Chondrocyte (in vitro differentiated cells): ENCODE measurements at regions not wholly inside any gene's neighbourhood (a gene's known extent, or its start where the extent isn't known, plus 50 kb on each side); places are given as distances from the start of the nearest gene placed in this dataset.
"Not testable (repeated sequence)": the region's sequence is repeated elsewhere in the genome, so short reads cannot be mapped to it uniquely, and the experiment has no call there.

Experiments
- DNase-seq: peaks from one replicate; pipeline ENCODE4 v3.0.0; 2021; ENCODE audit warnings: mixed read lengths, low spot score
- H3K27ac Mint-ChIP-seq: one replicate; pipeline ENCODE4 v1.8.0; 2021; ENCODE audit warnings: mild to moderate bottlenecking, moderate library complexity, mixed read lengths; ENCODE audit not compliant: unreplicated experiment
- H3K27me3 Mint-ChIP-seq: 2 replicates; pipeline ENCODE4 v1.8.0; 2021; ENCODE audit warnings: low read depth, mixed read lengths
- H3K36me3 Mint-ChIP-seq: 2 replicates; pipeline ENCODE4 v1.8.0; 2021; ENCODE audit warnings: low read depth, mixed read lengths
- H3K4me1 Mint-ChIP-seq: 2 replicates; pipeline ENCODE4 v1.8.0; 2021; ENCODE audit warnings: low read depth, mild to moderate bottlenecking, mixed read lengths
- H3K4me3 Mint-ChIP-seq: one replicate; pipeline ENCODE4 v1.8.0; 2021; ENCODE audit warnings: mild to moderate bottlenecking, moderate library complexity, mixed read lengths; ENCODE audit not compliant: unreplicated experiment
- H3K9me3 Mint-ChIP-seq: 2 replicates; pipeline ENCODE4 v1.8.0; 2021; ENCODE audit warnings: low read depth, mixed read lengths
- TF ChIP-seq, protein P1 (sequence below): fragments of 200-600 bp; sonication (generic); IDR thresholded peaks from 2 replicates; pipeline ENCODE4 v1.5.0; 2021; ENCODE audit warnings: antibody characterized with exemption, mild to moderate bottlenecking, moderate library complexity

DNA sequence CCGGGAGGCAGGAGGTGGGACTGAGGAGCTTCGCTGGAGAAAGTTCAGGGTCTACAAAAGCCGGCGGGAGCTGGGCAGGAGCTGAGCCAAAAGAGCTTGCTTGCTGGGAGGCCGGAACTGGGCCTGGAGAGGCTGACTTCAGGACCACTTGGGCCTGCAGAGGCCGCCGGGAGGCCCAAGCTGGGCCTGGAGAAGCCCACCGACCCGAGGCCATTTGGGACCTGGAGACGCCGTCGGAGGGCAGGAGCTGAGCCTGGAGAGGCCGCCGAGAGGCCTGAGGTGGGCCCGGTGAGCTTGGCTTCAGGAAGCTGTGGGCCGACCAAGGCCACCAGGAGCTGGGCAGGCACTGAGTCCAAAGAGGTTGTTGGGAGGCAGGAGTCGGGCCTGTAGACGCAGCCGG lies 318.3 kb downstream of the ZNF479 start:
- H3K4me1 Mint-ChIP-seq, H3K27ac Mint-ChIP-seq, H3K9me3 Mint-ChIP-seq, H3K4me3 Mint-ChIP-seq, H3K27me3 Mint-ChIP-seq, DNase-seq, H3K36me3 Mint-ChIP-seq: not testable (repeated sequence)

DNA sequence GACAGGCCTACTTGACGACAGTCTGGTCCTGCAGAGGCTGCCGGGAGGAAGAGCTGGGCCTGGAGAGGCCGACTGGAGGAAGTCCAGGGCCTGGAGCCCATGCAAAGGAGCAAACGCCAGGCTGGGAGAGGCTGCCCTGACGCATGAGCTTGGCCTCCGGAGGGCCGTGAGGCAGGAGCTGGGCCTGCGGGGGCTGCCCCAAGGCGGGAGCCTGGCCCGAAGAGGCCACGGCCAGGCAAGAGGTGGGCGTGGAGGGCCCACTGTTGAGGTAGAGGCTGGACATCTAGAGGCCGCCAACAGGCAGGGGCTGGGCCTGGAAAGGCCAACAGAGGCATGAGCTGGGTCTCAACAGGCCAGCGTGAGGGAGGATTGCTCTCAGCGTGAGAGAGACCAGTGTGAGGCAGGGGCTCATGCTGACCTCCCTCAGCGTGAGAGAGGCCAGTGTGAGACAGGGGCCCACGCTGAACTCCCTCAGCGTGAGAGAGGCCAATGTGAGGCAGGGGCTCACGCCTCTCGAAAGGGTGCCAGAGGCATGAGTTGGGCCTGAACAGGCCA lies 320.6 kb downstream of the ZNF479 start:
- DNase-seq: peak; percentile 95
- H3K4me1 Mint-ChIP-seq, H3K36me3 Mint-ChIP-seq, H3K9me3 Mint-ChIP-seq, H3K4me3 Mint-ChIP-seq, H3K27me3 Mint-ChIP-seq, H3K27ac Mint-ChIP-seq: not testable (repeated sequence)

DNA sequence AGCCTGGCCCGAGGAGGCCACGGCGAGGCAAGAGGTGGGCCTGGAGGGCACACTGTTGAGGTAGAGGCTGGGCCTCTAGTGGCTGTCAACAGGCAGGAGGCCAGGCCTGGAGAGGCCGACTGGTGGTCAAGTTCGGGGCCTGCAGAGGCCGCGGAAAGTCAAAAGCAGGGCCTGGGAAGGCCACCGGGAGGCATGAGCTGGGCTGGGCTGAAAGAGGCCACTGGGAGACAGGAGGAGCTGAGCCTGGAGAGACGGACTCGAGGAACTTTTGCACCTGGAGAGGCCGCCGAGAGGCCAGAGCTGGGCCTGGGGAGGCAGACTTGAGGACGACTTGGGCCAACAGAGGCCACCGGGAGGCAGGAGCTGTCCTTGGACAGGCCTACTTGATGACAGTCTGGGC lies 321.2 kb downstream of the ZNF479 start:
- no peak for DNase-seq
- TF ChIP-seq, protein P1, sequence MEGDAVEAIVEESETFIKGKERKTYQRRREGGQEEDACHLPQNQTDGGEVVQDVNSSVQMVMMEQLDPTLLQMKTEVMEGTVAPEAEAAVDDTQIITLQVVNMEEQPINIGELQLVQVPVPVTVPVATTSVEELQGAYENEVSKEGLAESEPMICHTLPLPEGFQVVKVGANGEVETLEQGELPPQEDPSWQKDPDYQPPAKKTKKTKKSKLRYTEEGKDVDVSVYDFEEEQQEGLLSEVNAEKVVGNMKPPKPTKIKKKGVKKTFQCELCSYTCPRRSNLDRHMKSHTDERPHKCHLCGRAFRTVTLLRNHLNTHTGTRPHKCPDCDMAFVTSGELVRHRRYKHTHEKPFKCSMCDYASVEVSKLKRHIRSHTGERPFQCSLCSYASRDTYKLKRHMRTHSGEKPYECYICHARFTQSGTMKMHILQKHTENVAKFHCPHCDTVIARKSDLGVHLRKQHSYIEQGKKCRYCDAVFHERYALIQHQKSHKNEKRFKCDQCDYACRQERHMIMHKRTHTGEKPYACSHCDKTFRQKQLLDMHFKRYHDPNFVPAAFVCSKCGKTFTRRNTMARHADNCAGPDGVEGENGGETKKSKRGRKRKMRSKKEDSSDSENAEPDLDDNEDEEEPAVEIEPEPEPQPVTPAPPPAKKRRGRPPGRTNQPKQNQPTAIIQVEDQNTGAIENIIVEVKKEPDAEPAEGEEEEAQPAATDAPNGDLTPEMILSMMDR: no peak
- peaks cover 2% of the 10 kb centered on the region for H3K9me3 Mint-ChIP-seq
- no peaks in the 10 kb centered on the region for H3K27me3 Mint-ChIP-seq
- H3K4me1 Mint-ChIP-seq: no peaks in the 10 kb centered on the region
- H3K36me3 Mint-ChIP-seq: no peaks in the 10 kb centered on the region
- no peak overlapping the region for H3K27ac Mint-ChIP-seq
- H3K4me3 Mint-ChIP-seq: no peak overlapping the region

DNA sequence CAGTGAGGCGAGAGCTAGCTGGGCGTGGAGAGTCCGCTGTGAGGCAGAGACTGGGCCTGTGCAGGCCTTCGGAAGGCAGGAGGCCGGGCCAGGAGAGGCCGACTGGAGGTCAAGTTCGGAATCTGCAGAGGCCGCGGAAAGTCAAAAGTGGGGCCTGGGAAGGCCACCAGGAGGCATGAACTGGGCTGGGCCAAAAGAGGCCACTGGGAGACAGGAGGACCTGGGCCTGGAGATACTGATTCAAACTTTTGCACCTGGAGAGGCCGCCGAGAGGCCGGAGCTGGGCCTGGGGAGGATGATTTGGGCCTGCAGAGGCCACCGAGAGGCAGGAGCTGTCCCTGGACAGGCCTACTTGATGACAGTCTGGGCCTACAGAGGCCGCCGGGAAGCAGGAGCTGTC lies 321.8 kb downstream of the ZNF479 start:
- no peak overlapping the region for H3K27ac Mint-ChIP-seq
- H3K36me3 Mint-ChIP-seq: no peaks in the 10 kb centered on the region
- peaks cover 2% of the 10 kb centered on the region for H3K9me3 Mint-ChIP-seq
- H3K27me3 Mint-ChIP-seq: no peaks in the 10 kb centered on the region
- no peaks in the 10 kb centered on the region for H3K4me1 Mint-ChIP-seq
- TF ChIP-seq, protein P1: no peak
- no peak overlapping the region for H3K4me3 Mint-ChIP-seq
- DNase-seq: no peak

DNA sequence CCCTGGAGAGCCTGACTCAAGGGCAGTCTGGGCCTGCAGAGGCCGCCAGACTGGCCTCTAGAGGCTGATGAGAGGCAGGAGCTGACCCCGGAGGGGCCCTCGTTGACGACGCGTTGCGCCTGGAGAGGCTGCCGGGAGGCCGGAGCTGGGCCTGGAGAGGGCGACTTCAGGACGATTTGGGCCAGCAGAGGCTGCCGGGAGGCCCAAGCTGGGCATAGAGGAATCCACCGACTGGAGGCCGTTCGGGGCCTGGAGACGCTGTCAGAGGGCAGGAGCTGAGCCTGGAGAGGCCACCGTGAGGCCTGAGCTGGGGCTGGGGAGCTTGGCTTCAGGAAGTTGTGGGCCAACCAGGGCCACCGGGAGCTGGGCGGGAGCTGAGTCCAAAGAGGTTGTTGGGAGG lies 322.5 kb downstream of the ZNF479 start:
- not testable (repeated sequence) for H3K9me3 Mint-ChIP-seq, H3K4me3 Mint-ChIP-seq, H3K27me3 Mint-ChIP-seq, H3K4me1 Mint-ChIP-seq, H3K27ac Mint-ChIP-seq, DNase-seq, H3K36me3 Mint-ChIP-seq

DNA sequence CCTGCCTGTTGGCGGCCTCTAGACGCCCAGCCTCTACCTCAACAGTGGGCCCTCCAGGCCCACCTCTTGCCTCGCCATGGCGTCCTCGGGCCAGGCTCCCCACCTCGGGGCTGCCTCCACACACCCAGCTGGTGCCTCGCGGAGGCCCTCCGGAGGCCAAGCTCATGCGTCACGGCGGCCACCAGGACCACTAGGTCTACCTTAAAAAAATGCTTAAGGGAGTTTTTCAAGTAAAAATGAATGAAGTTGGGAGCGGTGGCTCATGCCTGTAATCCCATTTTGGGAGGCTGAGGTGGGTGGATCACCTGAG lies 327.5 kb downstream of the ZNF479 start:
- not testable (repeated sequence) for H3K36me3 Mint-ChIP-seq, H3K27ac Mint-ChIP-seq, H3K4me3 Mint-ChIP-seq, H3K4me1 Mint-ChIP-seq, DNase-seq, H3K9me3 Mint-ChIP-seq, H3K27me3 Mint-ChIP-seq

DNA sequence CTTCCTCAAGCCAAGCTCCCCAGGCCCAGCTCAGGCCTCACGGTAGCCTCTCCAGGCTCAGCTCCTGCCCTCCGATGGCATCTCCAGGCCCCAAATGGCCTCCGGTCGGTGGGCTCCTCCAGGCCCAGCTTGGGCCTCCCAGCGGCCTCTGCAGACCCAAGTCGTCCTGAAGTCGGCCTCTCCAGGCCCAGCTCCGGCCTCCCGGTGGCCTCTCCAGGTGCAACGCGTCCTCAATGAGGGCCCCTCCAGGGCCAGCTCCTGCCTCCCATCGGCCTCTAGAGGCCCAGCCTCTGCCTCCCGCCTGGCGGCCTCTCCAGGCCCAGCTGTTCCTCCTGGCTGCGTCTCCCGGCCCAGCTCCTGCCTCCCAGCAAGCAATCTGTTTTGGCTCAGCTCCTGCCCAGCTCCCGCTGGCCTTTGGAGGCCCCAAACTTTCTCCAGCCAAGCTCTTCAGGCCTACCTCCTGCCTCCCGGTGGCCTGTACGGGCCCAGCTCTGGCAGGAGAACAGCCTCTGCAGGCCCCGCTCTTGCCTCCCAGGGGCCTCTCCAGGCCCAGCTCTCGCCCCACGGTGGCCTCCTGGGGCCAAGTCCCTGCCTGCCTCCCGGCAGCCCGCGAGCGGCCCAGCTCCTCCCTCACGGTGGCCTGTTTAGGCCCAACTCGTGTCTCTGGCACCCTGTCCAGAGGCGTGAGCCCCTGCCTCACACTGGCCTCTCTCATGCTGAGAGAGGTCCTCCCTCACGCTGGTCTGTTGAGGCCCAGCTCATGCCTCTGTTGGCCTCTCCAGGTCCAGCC lies 328.1 kb downstream of the ZNF479 start:
- H3K27ac Mint-ChIP-seq, H3K27me3 Mint-ChIP-seq, H3K36me3 Mint-ChIP-seq, H3K4me3 Mint-ChIP-seq, H3K4me1 Mint-ChIP-seq, H3K9me3 Mint-ChIP-seq, DNase-seq: not testable (repeated sequence)

DNA sequence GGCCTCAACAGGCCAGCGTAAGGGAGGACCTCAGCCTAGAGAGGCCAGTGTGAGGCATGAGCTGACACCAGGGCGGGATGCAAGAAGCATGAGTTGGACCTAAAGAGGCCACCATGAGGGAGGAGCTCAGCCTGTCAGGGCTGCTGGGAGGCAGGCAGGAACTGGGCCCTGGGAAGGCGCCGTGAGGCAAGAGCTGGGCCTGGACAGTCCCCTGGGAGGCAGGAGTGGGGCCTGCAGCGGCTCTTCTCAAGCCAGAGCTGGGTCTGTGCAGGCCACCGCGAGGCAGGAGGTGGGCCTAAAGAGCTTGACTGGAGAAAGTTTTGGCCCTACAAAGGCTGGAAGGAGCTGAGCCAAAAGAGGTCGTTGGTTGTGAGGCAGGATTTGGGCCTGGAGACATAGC lies 328.9 kb downstream of the ZNF479 start:
- not testable (repeated sequence) for H3K4me1 Mint-ChIP-seq, H3K27ac Mint-ChIP-seq, DNase-seq, H3K27me3 Mint-ChIP-seq, H3K36me3 Mint-ChIP-seq, H3K9me3 Mint-ChIP-seq, H3K4me3 Mint-ChIP-seq

DNA sequence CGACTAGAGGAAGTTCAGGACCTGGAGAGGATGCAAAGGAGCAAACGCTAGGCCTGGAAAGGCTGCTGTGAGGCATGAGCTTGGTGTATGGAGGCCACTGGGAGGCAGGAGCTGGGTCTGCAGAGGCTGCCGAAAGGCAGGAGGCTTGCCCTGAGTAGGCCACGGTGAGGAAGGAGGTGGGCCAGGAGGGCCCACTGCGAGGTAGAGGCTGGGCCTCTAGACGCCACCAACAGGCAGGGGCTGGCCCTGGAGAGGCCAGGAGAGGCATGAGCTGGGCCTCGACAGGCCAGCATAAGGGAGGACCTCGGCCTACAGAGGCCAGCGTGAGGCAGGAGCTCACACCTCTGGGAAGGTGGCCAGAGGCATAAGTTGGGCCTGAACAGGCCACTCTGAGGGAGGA lies 330.0 kb downstream of the ZNF479 start:
- not testable (repeated sequence) for H3K4me3 Mint-ChIP-seq, H3K27ac Mint-ChIP-seq, DNase-seq, H3K36me3 Mint-ChIP-seq, H3K27me3 Mint-ChIP-seq, H3K4me1 Mint-ChIP-seq, H3K9me3 Mint-ChIP-seq

DNA sequence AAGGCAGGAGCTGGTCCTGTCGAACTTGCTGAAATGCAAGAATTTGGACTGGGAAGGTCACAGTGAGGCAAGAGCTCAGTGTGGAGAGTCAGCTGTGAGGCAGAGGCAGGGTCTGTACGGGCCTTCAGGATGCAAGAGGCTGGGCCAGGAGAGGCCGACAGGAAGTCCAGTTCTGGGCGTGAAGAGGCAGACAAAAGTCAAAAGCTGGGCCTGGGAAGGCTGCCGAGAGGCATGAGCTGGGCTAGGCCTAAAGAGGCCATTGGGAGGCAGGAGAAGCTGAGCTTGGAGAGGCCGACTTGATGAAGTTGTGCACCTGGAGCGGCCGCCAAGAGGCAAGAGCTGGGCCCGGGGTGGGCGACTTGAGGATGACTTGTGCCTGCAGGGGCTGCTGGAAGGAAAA lies 330.5 kb downstream of the ZNF479 start:
- H3K9me3 Mint-ChIP-seq, H3K4me3 Mint-ChIP-seq: not testable (repeated sequence)

DNA sequence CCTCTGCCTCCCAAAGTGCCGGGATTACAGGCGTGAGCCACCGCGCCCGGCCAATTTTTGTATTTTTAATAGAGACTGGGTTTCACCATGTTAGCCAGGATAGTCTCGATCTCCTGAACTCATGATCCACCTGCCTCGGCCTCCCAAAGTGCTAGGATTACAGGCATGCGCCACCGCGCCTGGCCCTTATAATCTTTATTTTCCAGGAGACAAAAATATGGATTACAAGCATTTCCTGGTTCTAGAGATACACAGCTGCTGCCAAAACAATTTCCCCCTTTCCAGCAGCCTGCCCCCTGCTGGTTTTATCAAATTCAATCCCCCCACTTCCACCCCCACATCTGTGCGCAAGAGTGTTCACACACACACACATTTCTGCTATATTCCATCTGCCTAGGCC lies 333.4 kb downstream of the ZNF479 start:
- H3K9me3 Mint-ChIP-seq, H3K27me3 Mint-ChIP-seq, H3K36me3 Mint-ChIP-seq, H3K4me1 Mint-ChIP-seq, H3K4me3 Mint-ChIP-seq, H3K27ac Mint-ChIP-seq, DNase-seq: not testable (repeated sequence)

More for the DNA sequence above, 330.5 kb downstream of the ZNF479 start:
- H3K4me1 Mint-ChIP-seq, H3K36me3 Mint-ChIP-seq, H3K27me3 Mint-ChIP-seq, H3K27ac Mint-ChIP-seq, DNase-seq: not testable (repeated sequence)
